Nephron (organoid): ENCODE measurements at regions not wholly inside any gene's neighbourhood (a gene's known extent, or its start where the extent isn't known, plus 50 kb on each side); places are given as distances from the start of the nearest gene placed in this dataset.

Experiments used
- H3K27ac Mint-ChIP-seq, 3 experiments: 2 replicates each; pipeline ENCODE4 v1.8.0; 2020; ENCODE audit warnings: mixed read lengths in 3 of 3, mild to moderate bottlenecking in 2 of 3, moderate library complexity in 1 of 3
- H3K27me3 Mint-ChIP-seq: 2 replicates; pipeline ENCODE4 v1.8.0; 2021; ENCODE audit warnings: low read depth, mild to moderate bottlenecking, moderate library complexity, mixed read lengths
- H3K36me3 Mint-ChIP-seq: 2 replicates; pipeline ENCODE4 v1.8.0; 2020; ENCODE audit warnings: low read depth, mixed read lengths
- H3K4me1 Mint-ChIP-seq: 2 replicates; pipeline ENCODE4 v1.8.0; 2020; ENCODE audit warnings: mixed read lengths
- H3K4me3 Mint-ChIP-seq, 3 experiments: 2 replicates each; pipeline ENCODE4 v1.8.0; 2020; ENCODE audit warnings: mild to moderate bottlenecking in 3 of 3, mixed read lengths in 3 of 3, moderate library complexity in 2 of 3
- H3K9me3 Mint-ChIP-seq: 2 replicates; pipeline ENCODE4 v1.8.0; 2020; ENCODE audit warnings: mixed read lengths
- CTCF ChIP-seq, 3 experiments: fragments of 200-600 bp; sonication (generic); IDR thresholded peaks; one replicate each; pipeline ENCODE4 v1.5.0; 2021; ENCODE audit warnings: antibody characterized with exemption in 3 of 3; ENCODE audit not compliant: unreplicated experiment in 3 of 3

- Mint-ChIP-seq H3K4me1 (peaks cover 13% of the 10 kb centered on the region), H3K4me3 (no peak overlapping the region), H3K9me3 (no peaks in the 10 kb centered on the region), H3K36me3 (no peaks in the 10 kb centered on the region), H3K27me3 (peaks cover 7% of the 10 kb centered on the region), H3K27ac (no peak overlapping the region)
- no peak for TF ChIP-seq CTCF (IDR thresholded peaks at IDR 0.05; ENCODE audit: unreplicated experiment in 3 of 3)
These were observed 311.0 kb upstream of the PROX1 start for GRCh38 chr1:213676736-213677135.

GRCh38 chr1:213678348-213678747 is 309.4 kb upstream of the PROX1 start:
- H3K27ac Mint-ChIP-seq, result no peak overlapping the region
- no peak for TF ChIP-seq CTCF (IDR thresholded peaks at IDR 0.05; ENCODE audit: unreplicated experiment in 3 of 3)
- peaks cover 7% of the 10 kb centered on the region for H3K27me3 Mint-ChIP-seq
- H3K9me3 Mint-ChIP-seq, result no peaks in the 10 kb centered on the region
- H3K4me1 Mint-ChIP-seq, result peaks cover 13% of the 10 kb centered on the region
- no peaks in the 10 kb centered on the region for H3K36me3 Mint-ChIP-seq
- H3K4me3 Mint-ChIP-seq, result no peak overlapping the region

- Mint-ChIP-seq H3K36me3 (no peaks in the 10 kb centered on the region), H3K9me3 (no peaks in the 10 kb centered on the region), H3K27ac (no peak overlapping the region), H3K4me3 (no peak overlapping the region), H3K27me3 (peaks cover 7% of the 10 kb centered on the region), H3K4me1 (peaks cover 13% of the 10 kb centered on the region)
- no peak for TF ChIP-seq CTCF (IDR thresholded peaks at IDR 0.05; ENCODE audit: unreplicated experiment in 3 of 3)
These were observed 309.0 kb upstream of the PROX1 start for GRCh38 chr1:213678753-213679152.

DNA sequence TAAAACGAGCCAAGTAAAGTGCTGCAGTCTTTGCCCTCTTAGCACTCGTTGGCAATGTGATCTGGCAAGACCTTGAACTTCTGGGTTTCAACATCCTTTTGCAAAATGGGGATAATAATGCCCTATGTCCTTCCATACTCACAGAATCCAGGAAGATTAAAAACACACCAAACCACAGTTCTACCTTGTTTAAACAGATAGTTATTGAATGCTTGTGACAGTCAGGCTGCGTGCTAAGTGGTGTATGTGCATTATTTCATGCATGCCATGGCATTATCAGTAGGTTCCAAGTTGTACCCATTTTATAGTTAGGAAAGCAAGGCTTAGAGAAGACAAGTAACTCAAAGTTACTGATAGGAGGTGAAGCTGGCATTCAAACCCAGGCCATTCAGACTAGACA is 308.6 kb upstream of the PROX1 start:
- Mint-ChIP-seq H3K9me3 (no peaks in the 10 kb centered on the region), H3K27me3 (peaks cover 7% of the 10 kb centered on the region), H3K36me3 (no peaks in the 10 kb centered on the region), H3K4me1 (peaks cover 13% of the 10 kb centered on the region), H3K27ac (no peak overlapping the region), H3K4me3 (no peak overlapping the region)
- no peak for TF ChIP-seq CTCF (IDR thresholded peaks at IDR 0.05; ENCODE audit: unreplicated experiment in 3 of 3)

- Mint-ChIP-seq H3K4me1 (peaks cover 13% of the 10 kb centered on the region), H3K4me3 (no peak overlapping the region), H3K27ac (no peak overlapping the region), H3K9me3 (no peaks in the 10 kb centered on the region), H3K27me3 (no peaks in the 10 kb centered on the region), H3K36me3 (no peaks in the 10 kb centered on the region)
- TF ChIP-seq CTCF (IDR thresholded peaks at IDR 0.05; ENCODE audit: unreplicated experiment in 3 of 3), result no peak
These were observed 307.0 kb upstream of the PROX1 start for GRCh38 chr1:213680677-213681325.

GRCh38 chr1:213681788-213682340 is 305.9 kb upstream of the PROX1 start:
- no peak for TF ChIP-seq CTCF (IDR thresholded peaks at IDR 0.05; ENCODE audit: unreplicated experiment in 3 of 3)
- Mint-ChIP-seq H3K27ac (no peak overlapping the region), H3K9me3 (no peaks in the 10 kb centered on the region), H3K27me3 (no peaks in the 10 kb centered on the region), H3K36me3 (no peaks in the 10 kb centered on the region), H3K4me1 (peaks cover 4% of the 10 kb centered on the region), H3K4me3 (no peak overlapping the region)
